ENCODE measurements at regions not wholly inside any gene's neighbourhood (a gene's known extent, or its start where the extent isn't known, plus 50 kb on each side); places are given as distances from the start of the nearest gene placed in this dataset.

DNA sequence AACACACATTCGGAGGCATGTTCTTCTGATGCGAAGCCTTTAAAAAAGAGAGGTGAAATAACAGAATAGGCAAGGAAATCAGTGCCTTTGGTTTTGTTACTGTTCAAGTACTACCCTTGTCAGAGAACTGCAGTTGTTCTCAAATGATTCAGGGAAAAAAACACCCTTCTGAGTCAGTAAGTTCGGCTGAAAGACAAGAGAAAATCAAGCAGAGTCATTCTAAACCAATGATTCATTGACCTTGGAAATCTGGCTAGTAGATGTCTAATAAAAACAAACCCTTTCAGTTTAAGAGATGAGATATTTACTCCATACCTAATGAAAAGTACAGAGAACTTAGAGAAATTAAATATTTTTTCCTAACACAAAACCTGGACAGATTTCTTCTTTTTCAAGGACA lies 72.7 kb upstream of the ABI3BP start:
- DNase-seq (ENCODE audit: extremely low read depth, insufficient read length): no peak
- Histone ChIP-seq H3K4me3 (replicated peaks; ENCODE audit: low read depth, low read length) (no peak overlapping the region), H3K36me3 (ENCODE audit: control insufficient read depth, insufficient read depth, low read length) (no peaks in the 10 kb centered on the region), H3K27me3 (replicated peaks; ENCODE audit: control insufficient read depth, insufficient read depth, low read length) (no peaks in the 10 kb centered on the region)
- no peak for TF ChIP-seq CTCF (IDR thresholded peaks at IDR 0.05; ENCODE audit: insufficient read depth, low read length, poor library complexity, severe bottlenecking)

GRCh38 chr3:101063401-101063800 lies 70.2 kb upstream of the ABI3BP start:
- DNase-seq (ENCODE audit: extremely low read depth, insufficient read length): no peak
- Histone ChIP-seq H3K27me3 (replicated peaks; ENCODE audit: control insufficient read depth, insufficient read depth, low read length) (no peaks in the 10 kb centered on the region), H3K4me3 (replicated peaks; ENCODE audit: low read depth, low read length) (no peak overlapping the region), H3K36me3 (ENCODE audit: control insufficient read depth, insufficient read depth, low read length) (no peaks in the 10 kb centered on the region)
- no peak for TF ChIP-seq CTCF (IDR thresholded peaks at IDR 0.05; ENCODE audit: insufficient read depth, low read length, poor library complexity, severe bottlenecking)

DNA sequence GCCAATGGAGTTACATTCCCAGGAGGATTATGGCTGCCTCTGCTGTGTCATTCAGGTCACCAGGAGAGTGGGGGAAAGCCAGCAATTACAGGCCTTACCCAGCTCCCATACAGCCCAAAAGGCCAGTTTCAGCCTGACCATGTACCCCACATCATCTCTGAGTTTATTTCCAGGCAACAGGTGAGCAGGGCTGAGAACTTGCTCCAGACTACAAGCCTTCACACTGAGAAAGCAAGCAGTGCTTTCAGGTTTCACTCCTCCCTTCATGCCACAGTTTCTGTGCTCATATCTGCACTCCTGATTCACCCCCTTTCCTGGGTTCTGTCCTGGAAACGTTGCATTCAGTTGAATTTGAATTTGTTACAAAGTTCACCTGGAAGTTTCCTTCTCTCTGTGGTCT lies 68.1 kb upstream of the ABI3BP start:
- no peak for DNase-seq (ENCODE audit: extremely low read depth, insufficient read length)
- no peak for TF ChIP-seq CTCF (IDR thresholded peaks at IDR 0.05; ENCODE audit: insufficient read depth, low read length, poor library complexity, severe bottlenecking)
- no peaks in the 10 kb centered on the region for H3K36me3 ChIP-seq (ENCODE audit: control insufficient read depth, insufficient read depth, low read length)
- H3K4me3 ChIP-seq (replicated peaks; ENCODE audit: low read depth, low read length): no peak overlapping the region
- H3K27me3 ChIP-seq (replicated peaks; ENCODE audit: control insufficient read depth, insufficient read depth, low read length): no peaks in the 10 kb centered on the region

DNA sequence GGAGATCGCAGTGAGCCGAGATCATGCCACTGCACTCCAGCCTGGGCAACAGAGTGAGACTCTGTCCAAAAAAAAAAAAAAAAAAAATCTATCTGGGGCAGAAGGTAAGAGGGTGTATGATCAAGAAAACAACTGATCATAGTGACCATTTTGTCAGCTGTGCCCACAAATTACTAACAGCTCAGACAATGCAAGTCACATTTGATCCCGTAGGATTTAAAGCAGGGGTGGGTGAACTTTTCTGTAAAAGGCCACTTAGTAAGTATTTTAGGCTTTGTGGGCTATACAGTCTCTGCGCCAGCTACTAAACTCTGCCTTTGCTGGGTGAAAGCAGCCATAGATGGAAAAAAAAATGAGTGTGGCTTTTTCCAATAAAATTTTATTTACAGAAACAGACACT lies 57.6 kb upstream of the ABI3BP start:
- no peaks in the 10 kb centered on the region for H3K36me3 ChIP-seq (ENCODE audit: control insufficient read depth, insufficient read depth, low read length)
- H3K27me3 ChIP-seq (replicated peaks; ENCODE audit: control insufficient read depth, insufficient read depth, low read length): no peaks in the 10 kb centered on the region
- no peak for TF ChIP-seq CTCF (IDR thresholded peaks at IDR 0.05; ENCODE audit: insufficient read depth, low read length, poor library complexity, severe bottlenecking)
- no peak overlapping the region for H3K4me3 ChIP-seq (replicated peaks; ENCODE audit: low read depth, low read length)
- DNase-seq (ENCODE audit: extremely low read depth, insufficient read length): no peak

DNA sequence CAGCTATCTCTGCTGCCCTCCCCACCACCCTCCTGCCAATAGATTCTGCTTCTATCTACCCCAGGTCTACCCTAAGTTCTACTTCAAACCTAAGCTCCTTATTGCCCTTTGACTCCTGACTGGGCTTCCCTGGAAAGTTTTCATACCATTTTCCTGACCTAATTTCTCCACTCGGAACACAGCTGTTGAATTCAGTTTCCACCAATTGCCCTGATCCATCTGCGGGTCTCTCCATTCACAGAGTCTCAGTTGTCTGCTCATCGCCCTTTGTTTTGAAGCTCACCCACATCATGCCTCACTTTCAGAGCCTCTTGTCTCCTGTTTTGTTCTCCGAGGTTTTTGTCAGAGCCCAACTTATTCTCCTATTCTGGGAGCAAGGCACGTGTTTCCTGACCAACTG lies 56.8 kb upstream of the ABI3BP start:
- no peaks in the 10 kb centered on the region for H3K27me3 ChIP-seq (replicated peaks; ENCODE audit: control insufficient read depth, insufficient read depth, low read length)
- DNase-seq (ENCODE audit: extremely low read depth, insufficient read length): no peak
- TF ChIP-seq CTCF (IDR thresholded peaks at IDR 0.05; ENCODE audit: insufficient read depth, low read length, poor library complexity, severe bottlenecking): no peak
- H3K36me3 ChIP-seq (ENCODE audit: control insufficient read depth, insufficient read depth, low read length): no peaks in the 10 kb centered on the region
- no peak overlapping the region for H3K4me3 ChIP-seq (replicated peaks; ENCODE audit: low read depth, low read length)

DNA sequence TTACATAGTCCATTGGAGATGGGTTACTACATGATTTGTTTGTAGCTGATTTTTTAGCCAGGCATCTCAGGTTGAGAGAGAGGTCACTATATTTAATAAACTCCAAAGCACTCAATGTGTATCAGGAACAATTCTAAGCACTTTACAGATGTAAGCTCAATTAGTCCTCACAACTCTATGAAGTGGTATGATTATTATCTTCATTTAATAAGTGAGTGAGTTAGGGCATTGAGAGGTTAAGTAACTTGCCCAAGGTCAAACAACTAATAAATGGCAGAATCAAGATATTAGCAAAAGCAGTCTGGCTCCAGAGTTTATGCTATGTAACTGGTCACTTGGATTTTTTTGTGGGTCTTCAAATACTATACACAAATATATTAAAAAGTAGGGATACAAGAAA lies 56.3 kb upstream of the ABI3BP start:
- Histone ChIP-seq H3K4me3 (replicated peaks; ENCODE audit: low read depth, low read length) (no peak overlapping the region), H3K27me3 (replicated peaks; ENCODE audit: control insufficient read depth, insufficient read depth, low read length) (no peaks in the 10 kb centered on the region), H3K36me3 (ENCODE audit: control insufficient read depth, insufficient read depth, low read length) (no peaks in the 10 kb centered on the region)
- no peak for DNase-seq (ENCODE audit: extremely low read depth, insufficient read length)
- no peak for TF ChIP-seq CTCF (IDR thresholded peaks at IDR 0.05; ENCODE audit: insufficient read depth, low read length, poor library complexity, severe bottlenecking)

All from GM06990 (cell line).